Body of pancreas (tissue), 4 donors: ENCODE measurements at regions not wholly inside any gene's neighbourhood (a gene's known extent, or its start where the extent isn't known, plus 50 kb on each side); places are given as distances from the start of the nearest gene placed in this dataset.

Source experiments
- ATAC-seq: fragments of 150-250 bp; one replicate; pipeline ENCODE4 v1.9.1; 2016
- DNase-seq, 4 donors: peaks; one replicate each; pipeline ENCODE4 v3.0.0-alpha.2; 2019
- H3K27ac ChIP-seq, 4 donors: fragments of 200-600 bp; sonication (generic); 1 replicate in 3 of 4; 2 replicates in 1 of 4; pipeline versions ENCODE4 v1.5.1 to v1.6.1; 2016 to 2019; ENCODE audit warnings: mild to moderate bottlenecking in 1 of 4, mixed read lengths in 1 of 4, moderate library complexity in 1 of 4
- H3K27me3 ChIP-seq, 2 donors: fragments of 200-600 bp; sonication (generic); one replicate each; pipeline ENCODE4 v1.6.0; 2016; ENCODE audit warnings: mild to moderate bottlenecking in 1 of 2
- H3K36me3 ChIP-seq, 2 donors: fragments of 200-600 bp; sonication (generic); replicated peaks in 1 of 2; 2 replicates each; pipeline ENCODE4 v1.5.1; 2016; ENCODE audit warnings: low read depth in 2 of 2; ENCODE audit not compliant: insufficient read depth in 1 of 2
- H3K4me1 ChIP-seq: fragments of 200-600 bp; sonication (generic); one replicate; pipeline ENCODE4 v1.6.0; 2016
- H3K4me3 ChIP-seq, 2 donors: fragments of 200-600 bp; sonication (generic); 1 replicate in 1 of 2; 2 replicates in 1 of 2; pipeline ENCODE4 v1.5.1; 2016 to 2019
- H3K9me3 ChIP-seq, 3 donors: fragments of 200-600 bp; sonication (generic); 1 replicate in 2 of 3; 2 replicates in 1 of 3; pipeline ENCODE4 v1.5.1; 2016
- POLR2A ChIP-seq, 3 donors: fragments of 450-650 bp; IDR thresholded peaks; one replicate each; pipeline ENCODE4 v1.6.1; 2016; ENCODE audit warnings: antibody characterized with exemption in 3 of 3, mild to moderate bottlenecking in 2 of 3
- WGBS, 2 donors: methylation state at CpG; one replicate each; pipeline ENCODE4 v1.1.5; 2017; 5-methylcytosine and 5-hydroxymethylcytosine counted together
- intact Hi-C: fragments of 100-400 bp; cut with DNase I; formaldehyde crosslinking; loops from one replicate; pipeline ENCODE4 v1.15.1; 2023
- TF ChIP-seq, protein P1 (sequence below), 7 experiments: fragments of 450-650 bp in 4 of 7; fragments of 200-600 bp in 3 of 7; sonication (generic) in 3 of 7; IDR thresholded peaks; one replicate each; pipeline ENCODE4 v1.5.1; 2016 to 2019; ENCODE audit warnings: antibody characterized with exemption in 7 of 7

DNA sequence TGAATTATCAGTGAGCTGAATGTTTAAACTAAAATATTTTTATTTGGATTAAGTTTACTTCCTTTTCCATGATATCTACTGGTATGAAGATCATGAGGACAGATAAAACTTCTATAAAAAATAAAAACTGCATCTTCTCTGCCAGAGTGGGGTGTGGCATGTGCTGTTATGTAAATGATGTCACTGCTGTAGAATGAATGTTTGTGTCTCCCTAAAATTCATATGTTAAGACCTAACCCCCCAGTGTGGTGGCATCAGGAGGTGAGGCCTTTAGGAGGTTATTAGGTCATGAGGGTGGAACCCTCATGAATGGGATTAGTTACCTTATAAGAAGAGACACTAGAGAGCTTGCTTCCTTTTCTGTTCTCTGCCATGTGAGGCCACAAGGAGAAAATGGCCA lies 178.7 kb upstream of the DPH6 start:
- no peaks in the 10 kb centered on the region for H3K27me3 ChIP-seq
- no peak overlapping the region for H3K4me3 ChIP-seq
- H3K4me1 ChIP-seq = peaks cover 6% of the 10 kb centered on the region
- intact Hi-C loops = no loop called here
- ATAC-seq = no peak
- no peaks in the 10 kb centered on the region for H3K9me3 ChIP-seq
- H3K27ac ChIP-seq = no peak overlapping the region
- no peaks in the 10 kb centered on the region for H3K36me3 ChIP-seq
- TF ChIP-seq, protein P1, sequence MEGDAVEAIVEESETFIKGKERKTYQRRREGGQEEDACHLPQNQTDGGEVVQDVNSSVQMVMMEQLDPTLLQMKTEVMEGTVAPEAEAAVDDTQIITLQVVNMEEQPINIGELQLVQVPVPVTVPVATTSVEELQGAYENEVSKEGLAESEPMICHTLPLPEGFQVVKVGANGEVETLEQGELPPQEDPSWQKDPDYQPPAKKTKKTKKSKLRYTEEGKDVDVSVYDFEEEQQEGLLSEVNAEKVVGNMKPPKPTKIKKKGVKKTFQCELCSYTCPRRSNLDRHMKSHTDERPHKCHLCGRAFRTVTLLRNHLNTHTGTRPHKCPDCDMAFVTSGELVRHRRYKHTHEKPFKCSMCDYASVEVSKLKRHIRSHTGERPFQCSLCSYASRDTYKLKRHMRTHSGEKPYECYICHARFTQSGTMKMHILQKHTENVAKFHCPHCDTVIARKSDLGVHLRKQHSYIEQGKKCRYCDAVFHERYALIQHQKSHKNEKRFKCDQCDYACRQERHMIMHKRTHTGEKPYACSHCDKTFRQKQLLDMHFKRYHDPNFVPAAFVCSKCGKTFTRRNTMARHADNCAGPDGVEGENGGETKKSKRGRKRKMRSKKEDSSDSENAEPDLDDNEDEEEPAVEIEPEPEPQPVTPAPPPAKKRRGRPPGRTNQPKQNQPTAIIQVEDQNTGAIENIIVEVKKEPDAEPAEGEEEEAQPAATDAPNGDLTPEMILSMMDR (IDR thresholded peaks at IDR 0.05) = no peak
- TF ChIP-seq POLR2A (IDR thresholded peaks at IDR 0.05) = no peak
- no peak for DNase-seq

- Histone ChIP-seq H3K36me3 (no peaks in the 10 kb centered on the region), H3K9me3 (no peaks in the 10 kb centered on the region), H3K4me3 (no peak overlapping the region), H3K4me1 (peaks cover 6% of the 10 kb centered on the region), H3K27me3 (no peaks in the 10 kb centered on the region), H3K27ac (no peak overlapping the region)
- WGBS, 2 donors = 92 to 96% methylated on average over 3 of the region's 3 CpGs
- ATAC-seq (no peak), DNase-seq (no peak)
- no peak for TF ChIP-seq POLR2A (IDR thresholded peaks at IDR 0.05)
- intact Hi-C loops = no loop called here
Measured at GRCh38 chr15:35725353-35725752, 179.4 kb upstream of the DPH6 start.

GRCh38 chr15:35727627-35728026 lies 181.7 kb upstream of the DPH6 start:
- intact Hi-C loops = no loop called here
- DNase-seq (no peak), ATAC-seq (no peak)
- 81 to 85% methylated on average over 9 of the region's 9 CpGs for WGBS, 2 donors
- Histone ChIP-seq H3K27ac (peak overlapping the region in 2 of 4 donors; percentile 27 to 62), H3K4me1 (peaks cover 6% of the 10 kb centered on the region), H3K4me3 (no peak overlapping the region), H3K9me3 (no peaks in the 10 kb centered on the region), H3K36me3 (no peaks in the 10 kb centered on the region), H3K27me3 (no peaks in the 10 kb centered on the region)
- no peak for TF ChIP-seq POLR2A (IDR thresholded peaks at IDR 0.05)
- TF ChIP-seq, protein P1 (IDR thresholded peaks at IDR 0.05) = no peak

- H3K4me1 ChIP-seq = peaks cover 6% of the 10 kb centered on the region
- H3K9me3 ChIP-seq = no peaks in the 10 kb centered on the region
- H3K36me3 ChIP-seq = no peaks in the 10 kb centered on the region
- no peaks in the 10 kb centered on the region for H3K27me3 ChIP-seq
- 21 to 33% methylated on average over 2 of the region's 2 CpGs for WGBS, 2 donors
- DNase-seq = peak in 2 of 4 donors; percentile 5 to 9
- TF ChIP-seq, protein P1 (IDR thresholded peaks at IDR 0.05) = no peak
- TF ChIP-seq POLR2A (IDR thresholded peaks at IDR 0.05) = no peak
- ATAC-seq = peak; percentile 65
- intact Hi-C loops = no loop called here
- peak overlapping the region in 3 of 4 donors; percentile 17 to 62 (median 27) for H3K27ac ChIP-seq
- H3K4me3 ChIP-seq = no peak overlapping the region
Measured at GRCh38 chr15:35728219-35728940, 182.4 kb upstream of the DPH6 start.

GRCh38 chr15:35736150-35736549 lies 190.2 kb upstream of the DPH6 start:
- ATAC-seq = no peak
- intact Hi-C loops = no loop called here
- no peak overlapping the region for H3K27ac ChIP-seq
- DNase-seq = peak in 2 of 4 donors; percentile 7 to 31
- no peak for TF ChIP-seq POLR2A (IDR thresholded peaks at IDR 0.05)
- TF ChIP-seq, protein P1 (IDR thresholded peaks at IDR 0.05) = no peak
- 5 to 14% methylated on average over 2 of the region's 2 CpGs for WGBS, 2 donors
- H3K4me3 ChIP-seq = no peak overlapping the region
- no peaks in the 10 kb centered on the region for H3K27me3 ChIP-seq
- no peaks in the 10 kb centered on the region for H3K36me3 ChIP-seq
- no peaks in the 10 kb centered on the region for H3K9me3 ChIP-seq
- H3K4me1 ChIP-seq = no peaks in the 10 kb centered on the region
